ENCODE measurements at regions not wholly inside any gene's neighbourhood (a gene's known extent, or its start where the extent isn't known, plus 50 kb on each side); places are given as distances from the start of the nearest gene placed in this dataset.

DNA sequence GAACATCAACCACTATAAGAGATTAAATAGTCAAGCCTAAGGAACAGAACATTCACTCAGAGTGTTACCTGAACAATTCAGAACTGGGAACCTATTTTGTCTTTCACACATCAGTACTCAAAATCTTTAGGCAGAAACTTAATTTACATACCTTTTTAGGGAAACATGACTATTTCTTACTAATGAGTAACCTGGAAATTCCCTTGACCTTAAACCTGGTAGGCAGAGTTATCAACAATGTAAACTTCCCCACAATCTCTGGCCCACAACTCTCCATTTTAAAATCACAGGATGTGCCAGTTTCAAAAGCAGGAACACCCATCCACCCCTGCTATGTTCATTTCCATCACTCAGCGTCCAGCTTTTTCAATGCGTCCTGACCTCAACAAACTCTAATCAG is 132.9 kb upstream of the ANKFN1 start:
- intact Hi-C loops (cut with micrococcal nuclease) = no loop called here
- ChIA-PET POLR2A (no interaction called here), CTCF (no interaction called here)
- DNase-seq (no peak), ATAC-seq (ENCODE audit: low read depth) (no peak)
- Mint-ChIP-seq H3K36me3 (ENCODE audit: low read depth) (no peaks in the 10 kb centered on the region), H3K4me1 (peaks cover 1% of the 10 kb centered on the region), H3K27me3 (peaks cover 5% of the 10 kb centered on the region), H3K27ac (no peak overlapping the region), H3K9me3 (no peaks in the 10 kb centered on the region), H3K4me3 (no peak overlapping the region)
- TF ChIP-seq, protein P1, sequence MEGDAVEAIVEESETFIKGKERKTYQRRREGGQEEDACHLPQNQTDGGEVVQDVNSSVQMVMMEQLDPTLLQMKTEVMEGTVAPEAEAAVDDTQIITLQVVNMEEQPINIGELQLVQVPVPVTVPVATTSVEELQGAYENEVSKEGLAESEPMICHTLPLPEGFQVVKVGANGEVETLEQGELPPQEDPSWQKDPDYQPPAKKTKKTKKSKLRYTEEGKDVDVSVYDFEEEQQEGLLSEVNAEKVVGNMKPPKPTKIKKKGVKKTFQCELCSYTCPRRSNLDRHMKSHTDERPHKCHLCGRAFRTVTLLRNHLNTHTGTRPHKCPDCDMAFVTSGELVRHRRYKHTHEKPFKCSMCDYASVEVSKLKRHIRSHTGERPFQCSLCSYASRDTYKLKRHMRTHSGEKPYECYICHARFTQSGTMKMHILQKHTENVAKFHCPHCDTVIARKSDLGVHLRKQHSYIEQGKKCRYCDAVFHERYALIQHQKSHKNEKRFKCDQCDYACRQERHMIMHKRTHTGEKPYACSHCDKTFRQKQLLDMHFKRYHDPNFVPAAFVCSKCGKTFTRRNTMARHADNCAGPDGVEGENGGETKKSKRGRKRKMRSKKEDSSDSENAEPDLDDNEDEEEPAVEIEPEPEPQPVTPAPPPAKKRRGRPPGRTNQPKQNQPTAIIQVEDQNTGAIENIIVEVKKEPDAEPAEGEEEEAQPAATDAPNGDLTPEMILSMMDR (IDR thresholded peaks at IDR 0.05) = no peak

DNA sequence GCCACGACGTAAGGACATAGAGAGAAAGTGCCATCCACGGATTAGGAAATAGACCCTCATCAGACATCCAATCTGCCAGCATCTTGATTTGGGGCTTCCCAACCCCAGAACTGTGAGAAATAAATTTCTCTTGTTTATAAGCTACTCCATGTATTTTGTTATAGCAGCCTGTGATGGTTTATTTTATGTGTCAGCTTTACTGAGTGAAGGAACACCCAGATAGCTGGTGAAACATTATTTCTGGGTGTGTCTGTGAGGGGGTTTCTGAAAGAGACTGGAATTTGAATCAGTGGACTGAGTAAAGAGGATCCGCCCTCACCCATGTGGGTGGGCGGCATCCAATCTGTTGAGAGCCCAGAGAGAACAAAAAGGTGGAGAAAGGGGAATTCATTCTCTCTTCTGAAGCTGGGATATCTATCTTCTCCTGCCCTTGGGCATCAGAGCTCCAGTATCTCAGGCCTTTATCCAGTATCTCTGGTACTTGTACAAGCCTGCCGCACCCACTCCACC is 131.5 kb upstream of the ANKFN1 start:
- peaks cover 1% of the 10 kb centered on the region for H3K4me1 Mint-ChIP-seq
- no peak overlapping the region for H3K27ac Mint-ChIP-seq
- peaks cover 5% of the 10 kb centered on the region for H3K27me3 Mint-ChIP-seq
- TF ChIP-seq, protein P1 (IDR thresholded peaks at IDR 0.05) = no peak
- H3K9me3 Mint-ChIP-seq = no peaks in the 10 kb centered on the region
- ATAC-seq (ENCODE audit: low read depth) (no peak), DNase-seq (no peak)
- intact Hi-C loops (cut with micrococcal nuclease) = no loop called here
- CTCF ChIA-PET = no interaction called here
- POLR2A ChIA-PET = no interaction called here
- H3K36me3 Mint-ChIP-seq (ENCODE audit: low read depth) = no peaks in the 10 kb centered on the region
- H3K4me3 Mint-ChIP-seq = no peak overlapping the region

DNA sequence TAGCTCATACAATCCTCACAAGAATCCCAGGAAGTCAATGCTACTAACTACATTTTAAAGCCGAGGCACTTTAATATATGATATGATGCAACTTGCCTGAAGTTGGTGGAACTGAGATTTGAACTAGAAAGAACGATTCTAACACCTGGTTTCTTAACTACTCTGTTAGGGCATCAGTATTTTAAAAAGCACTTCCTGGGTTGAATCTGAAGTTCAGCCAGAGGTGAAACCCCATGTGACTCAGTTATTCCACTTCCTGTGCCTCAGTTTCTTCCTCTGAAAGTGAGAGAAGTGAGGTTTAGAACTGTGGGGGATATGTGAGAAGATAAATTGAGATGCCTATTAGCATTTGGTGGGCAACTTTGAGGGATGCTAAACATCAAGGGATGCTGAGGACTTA is 129.4 kb upstream of the ANKFN1 start:
- CTCF ChIA-PET = no interaction called here
- H3K27ac Mint-ChIP-seq = no peak overlapping the region
- H3K4me3 Mint-ChIP-seq = no peak overlapping the region

DNA sequence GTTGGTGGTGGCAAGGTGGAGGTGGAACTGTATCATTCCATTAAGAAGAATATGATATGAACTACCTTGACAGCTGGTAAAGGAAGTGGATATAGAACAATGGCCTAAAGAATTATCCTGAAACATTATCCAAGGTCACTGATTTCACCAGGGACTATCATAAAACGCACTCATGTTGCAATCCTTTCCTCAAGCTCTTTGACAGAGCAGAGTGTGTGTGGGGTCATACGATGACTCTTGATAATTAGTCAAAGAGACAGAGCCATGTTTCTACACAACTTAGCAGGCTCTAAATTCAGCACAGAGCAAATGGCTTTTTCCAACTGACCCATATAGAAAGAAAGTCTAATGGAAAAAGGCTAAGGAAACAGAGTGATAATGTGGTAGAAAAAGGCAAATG is 126.4 kb upstream of the ANKFN1 start:
- DNase-seq = no peak
- no peak overlapping the region for H3K4me3 Mint-ChIP-seq
- ATAC-seq (ENCODE audit: low read depth) = no peak
- H3K4me1 Mint-ChIP-seq = no peaks in the 10 kb centered on the region
- intact Hi-C loops (cut with micrococcal nuclease) = no loop called here
- POLR2A ChIA-PET = no interaction called here
- peaks cover 2% of the 10 kb centered on the region for H3K27me3 Mint-ChIP-seq
- no peak overlapping the region for H3K27ac Mint-ChIP-seq
- TF ChIP-seq, protein P1 (IDR thresholded peaks at IDR 0.05) = no peak
- H3K36me3 Mint-ChIP-seq (ENCODE audit: low read depth) = no peaks in the 10 kb centered on the region
- CTCF ChIA-PET = no interaction called here
- no peaks in the 10 kb centered on the region for H3K9me3 Mint-ChIP-seq

More for the DNA sequence above, 129.4 kb upstream of the ANKFN1 start:
- DNase-seq (no peak), ATAC-seq (ENCODE audit: low read depth) (no peak)
- Mint-ChIP-seq H3K27me3 (peaks cover 2% of the 10 kb centered on the region), H3K4me1 (peaks cover 1% of the 10 kb centered on the region), H3K9me3 (no peaks in the 10 kb centered on the region), H3K36me3 (ENCODE audit: low read depth) (no peaks in the 10 kb centered on the region)
- POLR2A ChIA-PET = no interaction called here
- intact Hi-C loops (cut with micrococcal nuclease) = no loop called here
- TF ChIP-seq, protein P1 (IDR thresholded peaks at IDR 0.05) = no peak

DNA sequence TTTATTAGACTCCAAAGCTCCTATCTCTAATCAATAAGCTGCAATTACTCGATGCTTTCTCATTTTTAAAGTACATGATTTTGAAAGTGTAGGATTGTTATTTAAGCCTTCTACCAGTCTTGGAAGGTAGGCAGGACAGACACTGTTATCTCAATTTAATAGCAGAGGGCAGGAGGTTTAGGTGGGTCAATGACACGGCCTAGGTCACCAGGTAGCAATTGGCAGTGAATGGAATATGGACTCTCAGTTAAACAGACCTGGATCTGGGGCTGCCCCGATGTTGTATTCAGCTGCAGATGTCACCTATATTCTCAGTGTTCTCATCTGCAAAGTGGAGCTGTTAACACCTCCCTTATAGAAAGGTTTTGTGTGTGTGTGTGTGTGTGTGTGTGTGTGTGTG is 124.4 kb upstream of the ANKFN1 start:
- H3K36me3 Mint-ChIP-seq (ENCODE audit: low read depth) = no peaks in the 10 kb centered on the region
- no peak overlapping the region for H3K4me3 Mint-ChIP-seq
- H3K4me1 Mint-ChIP-seq = no peaks in the 10 kb centered on the region
- POLR2A ChIA-PET = no interaction called here
- CTCF ChIA-PET = no interaction called here
- ATAC-seq (ENCODE audit: low read depth) (no peak), DNase-seq (no peak)
- H3K27ac Mint-ChIP-seq = no peak overlapping the region
- H3K27me3 Mint-ChIP-seq = peaks cover 1% of the 10 kb centered on the region
- intact Hi-C loops (cut with micrococcal nuclease) = no loop called here
- H3K9me3 Mint-ChIP-seq = no peaks in the 10 kb centered on the region
- TF ChIP-seq, protein P1 (IDR thresholded peaks at IDR 0.05) = no peak

All from activated B cell treated with CpG ODN at 0.5 μM for 24 hours (primary cell).